SU-DHL-6 (cell line): ENCODE measurements at regions not wholly inside any gene's neighbourhood (a gene's known extent, or its start where the extent isn't known, plus 50 kb on each side); places are given as distances from the start of the nearest gene placed in this dataset.

Source experiments
- CTCF ChIP-seq: fragments of 200-600 bp; sonication (generic); IDR thresholded peaks from one replicate; pipeline ENCODE4 v1.5.1; 2017; ENCODE audit warnings: antibody characterized with exemption, mild to moderate bottlenecking, low read length, moderate library complexity; ENCODE audit not compliant: insufficient read depth, poor library complexity, severe bottlenecking
- EZH2phosphoT487 ChIP-seq: fragments of 200-600 bp; sonication (generic), shearing (Covaris generic); conservative IDR thresholded peaks from 2 replicates; pipeline ENCODE4 v1.6.1; 2018; ENCODE audit warnings: mild to moderate bottlenecking, antibody characterized with exemption, low read length, moderate library complexity, mixed read lengths

- no peak for TF ChIP-seq CTCF
- no peak for TF ChIP-seq EZH2phosphoT487
Measured at GRCh38 chr6:21664314-21665109, 71.0 kb downstream of the SOX4 start.
